ENCODE measurements at regions not wholly inside any gene's neighbourhood (a gene's known extent, or its start where the extent isn't known, plus 50 kb on each side); places are given as distances from the start of the nearest gene placed in this dataset.

DNA sequence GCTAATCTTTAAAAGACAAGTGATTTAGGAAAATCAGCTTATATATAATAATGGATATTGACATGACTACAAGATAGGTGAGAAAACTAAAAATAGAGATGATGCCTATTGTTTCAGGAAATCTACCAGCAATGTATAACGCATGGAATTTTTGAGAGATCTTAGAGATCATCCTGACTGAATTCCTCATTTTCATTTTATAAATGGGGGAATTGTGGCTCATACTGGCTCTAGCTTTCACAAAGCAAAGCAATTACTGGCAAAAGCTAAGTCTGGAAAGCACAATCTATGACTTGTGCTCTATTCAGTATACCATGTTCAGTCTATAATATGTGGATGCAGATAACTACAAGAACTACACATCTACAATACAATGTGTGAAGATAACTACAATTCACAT is 51.9 kb upstream of the FANCL start:
- H3K27me3 ChIP-seq = no peaks in the 10 kb centered on the region
- WGBS = 81% methylated on average over 1 of the region's 1 CpG
- DNase-seq (ENCODE audit: low spot score in 2 of 2) = no peak
- no peaks in the 10 kb centered on the region for H3K9me3 ChIP-seq
- no peaks in the 10 kb centered on the region for H3K36me3 ChIP-seq
- H3K4me1 ChIP-seq = no peaks in the 10 kb centered on the region
- H3K4me3 ChIP-seq = no peak overlapping the region
- TF ChIP-seq EP300 (IDR thresholded peaks at IDR 0.05) (no peak), POLR2A (IDR thresholded peaks at IDR 0.05) (no peak), POLR2AphosphoS5 (IDR thresholded peaks at IDR 0.05) (no peak)
- TF ChIP-seq, protein P1, sequence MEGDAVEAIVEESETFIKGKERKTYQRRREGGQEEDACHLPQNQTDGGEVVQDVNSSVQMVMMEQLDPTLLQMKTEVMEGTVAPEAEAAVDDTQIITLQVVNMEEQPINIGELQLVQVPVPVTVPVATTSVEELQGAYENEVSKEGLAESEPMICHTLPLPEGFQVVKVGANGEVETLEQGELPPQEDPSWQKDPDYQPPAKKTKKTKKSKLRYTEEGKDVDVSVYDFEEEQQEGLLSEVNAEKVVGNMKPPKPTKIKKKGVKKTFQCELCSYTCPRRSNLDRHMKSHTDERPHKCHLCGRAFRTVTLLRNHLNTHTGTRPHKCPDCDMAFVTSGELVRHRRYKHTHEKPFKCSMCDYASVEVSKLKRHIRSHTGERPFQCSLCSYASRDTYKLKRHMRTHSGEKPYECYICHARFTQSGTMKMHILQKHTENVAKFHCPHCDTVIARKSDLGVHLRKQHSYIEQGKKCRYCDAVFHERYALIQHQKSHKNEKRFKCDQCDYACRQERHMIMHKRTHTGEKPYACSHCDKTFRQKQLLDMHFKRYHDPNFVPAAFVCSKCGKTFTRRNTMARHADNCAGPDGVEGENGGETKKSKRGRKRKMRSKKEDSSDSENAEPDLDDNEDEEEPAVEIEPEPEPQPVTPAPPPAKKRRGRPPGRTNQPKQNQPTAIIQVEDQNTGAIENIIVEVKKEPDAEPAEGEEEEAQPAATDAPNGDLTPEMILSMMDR (IDR thresholded peaks at IDR 0.05) = no peak
- H3K27ac ChIP-seq = no peak overlapping the region

DNA sequence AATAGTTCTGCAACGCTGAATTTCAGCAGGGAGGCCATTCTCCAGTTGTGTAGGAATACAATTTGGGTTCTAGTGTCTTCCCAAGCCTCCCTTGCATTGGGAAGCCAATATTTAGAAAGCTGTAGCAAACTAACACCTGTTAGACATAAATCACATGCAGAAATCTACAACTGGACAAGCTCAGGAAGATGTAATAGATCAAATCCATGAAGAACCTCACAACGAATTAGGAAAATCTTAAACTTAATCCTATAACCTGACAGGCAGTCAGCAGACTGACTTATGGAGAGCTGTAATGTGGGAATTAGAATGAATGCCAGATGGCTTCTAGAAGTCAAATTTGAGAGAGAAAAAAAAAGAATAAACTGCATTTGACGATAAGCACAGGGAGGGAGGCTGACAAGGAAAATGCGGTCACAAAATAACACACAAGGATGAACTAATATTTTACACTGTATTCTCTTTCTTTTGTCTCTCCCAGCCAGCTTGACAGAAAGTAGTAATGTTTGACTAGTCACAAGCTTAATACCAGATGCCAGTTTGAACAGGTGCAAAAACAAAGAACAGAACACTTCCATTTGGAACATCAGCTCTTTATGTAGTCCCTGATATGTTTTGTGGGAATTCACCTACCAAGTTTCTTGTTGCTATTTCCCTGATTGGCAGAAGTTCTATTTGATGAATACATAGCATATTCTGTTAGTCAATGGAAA is 50.8 kb upstream of the FANCL start:
- WGBS = 28% methylated on average over 4 of the region's 4 CpGs
- Histone ChIP-seq H3K4me1 (no peaks in the 10 kb centered on the region), H3K9me3 (no peaks in the 10 kb centered on the region), H3K4me3 (no peak overlapping the region), H3K36me3 (no peaks in the 10 kb centered on the region), H3K27ac (no peak overlapping the region), H3K27me3 (no peaks in the 10 kb centered on the region)
- TF ChIP-seq EP300 (IDR thresholded peaks at IDR 0.05) (no peak), POLR2A (IDR thresholded peaks at IDR 0.05) (no peak), POLR2AphosphoS5 (IDR thresholded peaks at IDR 0.05) (no peak)
- TF ChIP-seq, protein P1 (IDR thresholded peaks at IDR 0.05) = no peak
- no peak for DNase-seq (ENCODE audit: low spot score in 2 of 2)
